ENCODE measurements at regions not wholly inside any gene's neighbourhood (a gene's known extent, or its start where the extent isn't known, plus 50 kb on each side); places are given as distances from the start of the nearest gene placed in this dataset.

DNA sequence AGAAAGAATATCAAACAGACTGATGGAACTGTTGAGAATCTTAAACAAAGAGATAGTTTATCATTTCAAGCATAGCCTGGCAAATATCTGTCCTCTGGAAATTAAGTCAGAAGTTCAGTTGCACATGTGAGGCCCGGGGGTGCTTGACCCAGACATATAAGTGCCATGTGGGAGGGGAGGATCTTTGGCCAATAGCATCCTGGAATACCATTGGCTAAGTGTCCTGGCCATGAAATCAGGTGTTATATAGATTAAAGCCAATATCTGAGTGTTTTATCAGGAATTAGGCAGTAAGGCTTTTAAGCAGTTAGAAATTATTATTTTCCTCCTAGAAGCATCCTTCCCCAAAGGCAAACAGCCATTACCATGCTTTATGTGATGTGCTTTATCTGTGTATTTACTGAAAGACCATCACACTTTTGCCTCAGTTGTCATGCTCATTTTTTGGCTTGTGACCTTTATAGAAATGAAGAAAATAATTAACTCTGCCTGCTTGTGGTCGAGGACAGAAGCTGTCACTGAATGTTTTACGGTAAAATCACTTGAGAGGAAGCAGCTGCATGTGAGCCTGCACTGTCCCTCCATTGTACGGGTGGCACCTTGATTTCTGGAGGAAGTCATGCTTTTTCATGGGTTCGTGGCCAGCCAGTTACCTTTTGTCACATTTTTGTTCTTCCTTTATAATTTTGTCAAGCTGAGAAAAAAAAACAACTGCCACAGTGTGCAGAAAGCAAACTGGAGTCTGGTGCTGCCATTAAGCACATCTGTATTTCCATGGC, 259.9 kb upstream of the FMN2 start:
- TF ChIP-seq, protein P1, sequence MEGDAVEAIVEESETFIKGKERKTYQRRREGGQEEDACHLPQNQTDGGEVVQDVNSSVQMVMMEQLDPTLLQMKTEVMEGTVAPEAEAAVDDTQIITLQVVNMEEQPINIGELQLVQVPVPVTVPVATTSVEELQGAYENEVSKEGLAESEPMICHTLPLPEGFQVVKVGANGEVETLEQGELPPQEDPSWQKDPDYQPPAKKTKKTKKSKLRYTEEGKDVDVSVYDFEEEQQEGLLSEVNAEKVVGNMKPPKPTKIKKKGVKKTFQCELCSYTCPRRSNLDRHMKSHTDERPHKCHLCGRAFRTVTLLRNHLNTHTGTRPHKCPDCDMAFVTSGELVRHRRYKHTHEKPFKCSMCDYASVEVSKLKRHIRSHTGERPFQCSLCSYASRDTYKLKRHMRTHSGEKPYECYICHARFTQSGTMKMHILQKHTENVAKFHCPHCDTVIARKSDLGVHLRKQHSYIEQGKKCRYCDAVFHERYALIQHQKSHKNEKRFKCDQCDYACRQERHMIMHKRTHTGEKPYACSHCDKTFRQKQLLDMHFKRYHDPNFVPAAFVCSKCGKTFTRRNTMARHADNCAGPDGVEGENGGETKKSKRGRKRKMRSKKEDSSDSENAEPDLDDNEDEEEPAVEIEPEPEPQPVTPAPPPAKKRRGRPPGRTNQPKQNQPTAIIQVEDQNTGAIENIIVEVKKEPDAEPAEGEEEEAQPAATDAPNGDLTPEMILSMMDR (IDR thresholded peaks at IDR 0.05; ENCODE audit: low read depth, low read length, missing control alignments): no peak
- H3K4me3 ChIP-seq (replicated peaks; ENCODE audit: low read depth, low read length): no peak overlapping the region
- no peak for DNase-seq (ENCODE audit: extremely low read depth, low read depth)

DNA sequence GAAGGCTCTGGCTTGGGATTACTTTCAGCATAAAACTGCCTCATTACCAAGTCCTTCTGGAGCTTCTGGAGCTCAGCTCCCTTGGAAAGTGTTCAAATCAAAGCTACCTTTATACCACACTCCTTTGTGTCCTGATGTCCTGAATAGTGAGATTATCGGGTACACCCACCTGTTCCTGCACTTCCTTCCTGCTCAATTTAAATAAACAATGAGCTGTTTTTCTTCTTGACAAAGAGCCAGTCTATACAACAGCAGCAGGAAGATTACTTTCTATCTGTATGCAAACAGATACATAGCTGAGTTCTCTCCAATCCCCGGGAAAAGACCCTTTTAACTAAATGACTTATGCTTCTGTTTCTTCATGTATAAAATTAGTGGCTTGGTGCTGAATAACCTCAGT, 258.0 kb upstream of the FMN2 start:
- TF ChIP-seq, protein P1 (IDR thresholded peaks at IDR 0.05; ENCODE audit: low read depth, low read length, missing control alignments): no peak
- no peak overlapping the region for H3K4me3 ChIP-seq (replicated peaks; ENCODE audit: low read depth, low read length)

DNA sequence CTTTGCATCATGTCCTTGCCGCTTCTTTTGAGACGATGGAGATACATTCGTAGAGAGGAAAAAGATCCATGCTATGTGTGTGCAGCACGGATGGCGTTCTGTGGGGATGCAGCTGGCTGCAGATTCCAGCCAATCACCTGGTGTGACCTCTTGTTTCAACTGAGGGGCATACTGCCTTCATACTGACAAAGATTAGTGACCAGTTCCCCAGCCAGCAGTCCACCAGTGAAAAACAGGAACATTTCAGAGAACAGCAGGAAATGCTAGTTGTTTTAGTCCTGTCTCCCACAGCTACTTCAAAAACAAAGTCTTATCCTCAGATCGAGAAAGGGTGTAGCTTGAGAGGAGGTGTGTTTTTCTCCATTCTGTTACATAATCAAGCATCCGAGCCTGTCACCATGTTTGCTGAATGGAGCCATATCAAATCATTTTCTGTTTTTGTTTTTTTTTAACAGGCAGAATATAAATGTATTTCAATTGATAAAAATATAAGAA, 255.7 kb upstream of the FMN2 start:
- DNase-seq (ENCODE audit: extremely low read depth, low read depth): no peak
- H3K4me3 ChIP-seq (replicated peaks; ENCODE audit: low read depth, low read length): no peak overlapping the region
- TF ChIP-seq, protein P1 (IDR thresholded peaks at IDR 0.05; ENCODE audit: low read depth, low read length, missing control alignments): no peak

More for the DNA sequence above, 258.0 kb upstream of the FMN2 start:
- DNase-seq (ENCODE audit: extremely low read depth, low read depth): no peak

DNA sequence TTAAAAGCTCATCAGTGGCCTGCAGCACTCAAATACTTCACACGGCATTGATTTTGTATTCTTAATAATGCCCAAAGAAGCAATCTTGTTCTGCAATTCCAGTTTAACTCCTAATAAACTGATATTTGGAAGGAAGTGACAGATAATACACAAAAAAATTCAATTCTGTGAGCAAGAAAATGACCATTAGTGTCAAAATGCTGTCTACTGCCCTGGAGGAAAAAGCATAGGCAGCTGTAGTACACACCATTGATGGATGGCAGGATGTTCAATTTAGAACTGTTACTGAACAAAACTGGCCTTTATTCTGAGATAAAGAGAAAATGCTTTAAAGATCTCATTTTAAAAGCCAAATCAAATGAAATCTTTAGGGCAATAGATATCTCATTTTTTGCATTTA, 251.3 kb upstream of the FMN2 start:
- H3K4me3 ChIP-seq (replicated peaks; ENCODE audit: low read depth, low read length): no peak overlapping the region
- TF ChIP-seq, protein P1 (IDR thresholded peaks at IDR 0.05; ENCODE audit: low read depth, low read length, missing control alignments): no peak
- DNase-seq (ENCODE audit: extremely low read depth, low read depth): no peak

- no peak for DNase-seq (ENCODE audit: extremely low read depth, low read depth)
- TF ChIP-seq, protein P1 (IDR thresholded peaks at IDR 0.05; ENCODE audit: low read depth, low read length, missing control alignments): no peak
- H3K4me3 ChIP-seq (replicated peaks; ENCODE audit: low read depth, low read length): no peak overlapping the region
Measured at GRCh38 chr1:239840790-239841189, 250.9 kb upstream of the FMN2 start.

DNA sequence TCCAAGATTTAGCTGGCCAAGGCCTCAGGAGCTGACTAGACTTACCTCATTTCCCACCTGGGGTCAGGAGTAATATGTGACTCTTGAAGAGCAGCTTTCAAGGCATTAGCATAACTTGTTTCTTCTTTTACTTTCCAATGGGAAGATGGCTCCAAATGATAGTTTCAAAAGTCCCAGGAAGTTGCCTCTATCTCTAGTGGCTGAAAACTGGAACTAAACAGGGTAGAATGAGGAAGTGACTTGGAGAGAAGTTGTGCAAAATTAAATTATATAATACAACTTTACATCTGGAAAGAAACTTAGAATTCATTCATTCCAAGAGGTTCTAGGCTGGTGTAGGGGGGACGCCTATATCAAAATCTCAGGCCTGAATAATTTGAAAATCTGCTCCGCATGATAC, 250.1 kb upstream of the FMN2 start:
- H3K4me3 ChIP-seq (replicated peaks; ENCODE audit: low read depth, low read length): no peak overlapping the region
- DNase-seq (ENCODE audit: extremely low read depth, low read depth): no peak
- TF ChIP-seq, protein P1 (IDR thresholded peaks at IDR 0.05; ENCODE audit: low read depth, low read length, missing control alignments): no peak

Data from HFF-Myc (cell line).